ENCODE measurements at regions not wholly inside any gene's neighbourhood (a gene's known extent, or its start where the extent isn't known, plus 50 kb on each side); places are given as distances from the start of the nearest gene placed in this dataset.

DNA sequence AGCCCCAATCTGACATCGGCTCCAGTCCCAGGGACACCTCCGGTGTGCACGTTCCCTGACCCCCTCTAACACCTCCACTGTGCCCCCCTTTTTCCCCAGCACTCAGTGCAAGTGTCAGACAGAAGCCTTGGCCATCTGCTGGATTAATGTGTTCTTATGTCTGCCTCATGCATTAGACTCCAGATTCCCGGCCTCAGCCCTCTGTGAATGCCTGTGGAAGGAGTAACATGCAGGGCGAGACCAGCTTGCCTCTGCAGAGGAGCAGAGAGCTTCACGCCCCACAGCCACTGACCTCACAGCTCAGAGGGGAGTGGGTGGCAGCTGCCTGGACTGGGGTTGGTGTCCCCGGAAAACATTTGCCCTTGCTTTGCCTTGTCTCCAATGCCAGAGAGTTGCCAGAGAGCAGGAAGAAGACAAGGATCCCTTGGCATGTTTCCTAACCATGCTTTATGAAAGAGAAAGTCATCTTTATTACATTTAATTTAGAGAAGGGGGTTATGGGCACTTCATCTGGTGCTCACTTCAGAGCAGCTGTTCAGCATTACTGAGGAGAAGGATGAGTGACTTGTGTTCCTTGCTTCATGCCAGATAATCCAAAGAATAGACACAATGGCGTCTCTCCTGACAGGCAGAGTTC lies 91.6 kb upstream of the CXCL12 start:
- TF ChIP-seq CEBPB (IDR thresholded peaks at IDR 0.05) (no peak), YY1 (IDR thresholded peaks at IDR 0.05; ENCODE audit: low read depth) (no peak), TCF12 (IDR thresholded peaks at IDR 0.05; ENCODE audit: low read depth) (no peak), RAD21 (IDR thresholded peaks at IDR 0.05; ENCODE audit: low read depth) (no peak), TAF1 (IDR thresholded peaks at IDR 0.05; ENCODE audit: low read depth) (no peak), CREB1 (IDR thresholded peaks at IDR 0.05; ENCODE audit: low read depth) (no peak), NFIC (IDR thresholded peaks at IDR 0.05) (no peak), ZBTB7A (IDR thresholded peaks at IDR 0.05; ENCODE audit: low read depth) (no peak), TEAD4 (IDR thresholded peaks at IDR 0.05) (no peak), EP300 (IDR thresholded peaks at IDR 0.05; ENCODE audit: borderline replicate concordance) (no peak), EGR1 (IDR thresholded peaks at IDR 0.05) (no peak)
- TF ChIP-seq, protein P1, sequence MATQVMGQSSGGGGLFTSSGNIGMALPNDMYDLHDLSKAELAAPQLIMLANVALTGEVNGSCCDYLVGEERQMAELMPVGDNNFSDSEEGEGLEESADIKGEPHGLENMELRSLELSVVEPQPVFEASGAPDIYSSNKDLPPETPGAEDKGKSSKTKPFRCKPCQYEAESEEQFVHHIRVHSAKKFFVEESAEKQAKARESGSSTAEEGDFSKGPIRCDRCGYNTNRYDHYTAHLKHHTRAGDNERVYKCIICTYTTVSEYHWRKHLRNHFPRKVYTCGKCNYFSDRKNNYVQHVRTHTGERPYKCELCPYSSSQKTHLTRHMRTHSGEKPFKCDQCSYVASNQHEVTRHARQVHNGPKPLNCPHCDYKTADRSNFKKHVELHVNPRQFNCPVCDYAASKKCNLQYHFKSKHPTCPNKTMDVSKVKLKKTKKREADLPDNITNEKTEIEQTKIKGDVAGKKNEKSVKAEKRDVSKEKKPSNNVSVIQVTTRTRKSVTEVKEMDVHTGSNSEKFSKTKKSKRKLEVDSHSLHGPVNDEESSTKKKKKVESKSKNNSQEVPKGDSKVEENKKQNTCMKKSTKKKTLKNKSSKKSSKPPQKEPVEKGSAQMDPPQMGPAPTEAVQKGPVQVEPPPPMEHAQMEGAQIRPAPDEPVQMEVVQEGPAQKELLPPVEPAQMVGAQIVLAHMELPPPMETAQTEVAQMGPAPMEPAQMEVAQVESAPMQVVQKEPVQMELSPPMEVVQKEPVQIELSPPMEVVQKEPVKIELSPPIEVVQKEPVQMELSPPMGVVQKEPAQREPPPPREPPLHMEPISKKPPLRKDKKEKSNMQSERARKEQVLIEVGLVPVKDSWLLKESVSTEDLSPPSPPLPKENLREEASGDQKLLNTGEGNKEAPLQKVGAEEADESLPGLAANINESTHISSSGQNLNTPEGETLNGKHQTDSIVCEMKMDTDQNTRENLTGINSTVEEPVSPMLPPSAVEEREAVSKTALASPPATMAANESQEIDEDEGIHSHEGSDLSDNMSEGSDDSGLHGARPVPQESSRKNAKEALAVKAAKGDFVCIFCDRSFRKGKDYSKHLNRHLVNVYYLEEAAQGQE (IDR thresholded peaks at IDR 0.05; ENCODE audit: low read depth): no peak
- TF ChIP-seq, protein P2, sequence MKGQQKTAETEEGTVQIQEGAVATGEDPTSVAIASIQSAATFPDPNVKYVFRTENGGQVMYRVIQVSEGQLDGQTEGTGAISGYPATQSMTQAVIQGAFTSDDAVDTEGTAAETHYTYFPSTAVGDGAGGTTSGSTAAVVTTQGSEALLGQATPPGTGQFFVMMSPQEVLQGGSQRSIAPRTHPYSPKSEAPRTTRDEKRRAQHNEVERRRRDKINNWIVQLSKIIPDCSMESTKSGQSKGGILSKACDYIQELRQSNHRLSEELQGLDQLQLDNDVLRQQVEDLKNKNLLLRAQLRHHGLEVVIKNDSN (IDR thresholded peaks at IDR 0.05): no peak
- TF ChIP-seq, protein P3, sequence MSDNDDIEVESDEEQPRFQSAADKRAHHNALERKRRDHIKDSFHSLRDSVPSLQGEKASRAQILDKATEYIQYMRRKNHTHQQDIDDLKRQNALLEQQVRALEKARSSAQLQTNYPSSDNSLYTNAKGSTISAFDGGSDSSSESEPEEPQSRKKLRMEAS (IDR thresholded peaks at IDR 0.05): no peak

DNA sequence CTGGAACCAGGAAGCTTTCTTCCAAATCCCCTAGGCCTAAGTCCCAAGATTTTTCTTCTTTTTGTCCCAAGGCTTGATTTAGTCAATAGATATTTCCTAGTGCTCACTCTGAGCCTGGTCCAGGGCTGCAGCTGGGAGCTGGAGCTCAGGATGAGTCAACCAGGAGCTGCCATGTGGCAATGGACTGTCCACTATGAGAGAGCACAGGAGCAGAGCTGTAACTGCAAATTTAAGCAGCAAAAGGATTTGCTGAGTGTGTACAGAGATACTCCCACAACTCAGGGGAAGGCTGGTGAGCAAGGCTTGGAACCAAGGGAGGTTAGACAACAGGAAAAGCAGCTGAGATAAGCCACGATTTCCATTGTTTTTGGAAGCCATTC lies 92.1 kb upstream of the CXCL12 start:
- TF ChIP-seq TCF12 (IDR thresholded peaks at IDR 0.05; ENCODE audit: low read depth) (no peak), FOXM1 (IDR thresholded peaks at IDR 0.05; ENCODE audit: borderline replicate concordance, low read depth) (no peak), CREB1 (IDR thresholded peaks at IDR 0.05; ENCODE audit: low read depth) (no peak), EGR1 (IDR thresholded peaks at IDR 0.05) (no peak), ZBTB7A (IDR thresholded peaks at IDR 0.05; ENCODE audit: low read depth) (no peak), RAD21 (IDR thresholded peaks at IDR 0.05; ENCODE audit: low read depth) (no peak), EP300 (IDR thresholded peaks at IDR 0.05; ENCODE audit: borderline replicate concordance) (no peak), TEAD4 (IDR thresholded peaks at IDR 0.05) (no peak), YY1 (IDR thresholded peaks at IDR 0.05; ENCODE audit: low read depth) (no peak)
- TF ChIP-seq, protein P2 (IDR thresholded peaks at IDR 0.05): no peak

DNA sequence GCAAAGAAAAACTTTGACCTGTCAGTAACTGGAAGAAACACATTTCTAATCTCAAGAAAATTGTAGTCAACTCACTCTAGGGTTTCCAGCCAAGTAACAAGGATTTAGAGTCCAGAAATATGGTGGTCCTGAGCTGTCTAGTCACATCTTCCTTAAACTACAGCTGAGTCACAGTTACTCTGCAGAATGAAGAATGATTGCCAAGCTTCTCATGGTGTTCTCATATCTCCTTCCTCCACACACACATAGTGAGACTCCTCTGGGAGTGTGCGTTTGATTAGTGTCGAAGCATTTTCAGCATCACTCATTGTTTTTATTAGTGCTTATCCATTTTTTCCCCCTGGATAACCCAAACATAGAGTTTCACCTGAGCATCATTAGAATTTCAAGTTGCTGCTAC lies 93.1 kb upstream of the CXCL12 start:
- TF ChIP-seq TEAD4 (IDR thresholded peaks at IDR 0.05) (no peak), FOXM1 (IDR thresholded peaks at IDR 0.05; ENCODE audit: borderline replicate concordance, low read depth) (no peak), CREB1 (IDR thresholded peaks at IDR 0.05; ENCODE audit: low read depth) (no peak)

DNA sequence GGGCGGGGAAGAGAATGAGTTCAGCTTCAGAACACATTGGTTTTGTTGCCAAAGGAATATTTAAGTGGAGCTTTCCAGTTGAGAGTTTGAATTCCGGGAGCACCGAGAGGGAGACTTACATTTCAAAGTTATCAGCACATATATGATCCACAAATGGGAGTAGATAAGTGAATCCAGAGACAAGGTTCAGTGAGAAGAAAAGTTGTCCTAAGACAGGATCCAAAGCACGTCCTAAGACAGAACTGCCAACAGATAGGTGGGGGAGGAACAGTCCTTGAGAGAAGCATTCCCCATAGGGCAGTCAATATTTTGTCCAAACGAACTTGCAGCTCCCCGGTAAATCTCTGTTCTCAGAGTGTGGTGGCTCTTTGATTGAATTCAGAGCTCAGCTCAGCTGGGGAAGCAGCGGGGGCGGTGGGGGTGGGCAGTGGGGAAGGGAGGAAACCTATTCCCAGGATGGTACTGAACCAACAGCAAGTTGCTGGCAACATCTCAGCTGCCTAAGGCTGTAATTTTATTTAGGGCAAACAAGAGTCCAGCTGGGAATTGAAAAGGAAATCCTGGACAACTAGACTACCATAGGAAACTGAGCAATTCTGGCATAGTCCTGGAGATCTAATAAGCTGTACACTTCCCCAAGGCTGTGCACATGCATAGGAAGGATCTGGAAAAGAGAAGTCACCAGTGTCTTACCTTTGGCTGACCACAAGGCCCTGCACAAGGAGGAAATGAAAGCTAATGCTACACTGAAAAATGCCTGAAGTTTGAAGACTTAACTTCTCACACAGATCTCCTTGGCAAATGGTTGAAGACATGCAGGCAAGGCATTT lies 94.2 kb upstream of the CXCL12 start:
- TF ChIP-seq CREB1 (IDR thresholded peaks at IDR 0.05; ENCODE audit: low read depth) (no peak), CEBPB (IDR thresholded peaks at IDR 0.05) (no peak), EP300 (IDR thresholded peaks at IDR 0.05; ENCODE audit: borderline replicate concordance) (no peak), TEAD4 (IDR thresholded peaks at IDR 0.05) (no peak)
- TF ChIP-seq, protein P3 (IDR thresholded peaks at IDR 0.05): no peak

DNA sequence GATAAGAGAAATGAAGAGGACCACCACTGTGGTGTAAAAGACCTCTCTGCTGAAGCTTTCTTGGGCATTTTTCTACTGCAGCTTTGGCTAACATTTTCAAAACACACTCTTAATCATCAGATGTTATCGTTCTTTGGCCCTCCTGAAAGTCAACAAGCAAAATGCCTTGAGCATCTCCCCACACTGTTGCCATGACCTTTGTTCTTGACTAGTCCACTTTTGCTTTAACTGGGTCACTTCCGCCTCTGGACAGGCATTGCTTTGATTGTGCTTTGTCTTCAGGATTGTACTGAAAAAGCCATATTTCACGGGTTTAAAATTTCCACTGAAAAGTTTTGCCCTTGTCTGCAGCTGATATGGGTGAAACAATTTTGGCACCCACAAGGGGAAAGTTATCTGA lies 107.8 kb upstream of the CXCL12 start:
- TF ChIP-seq, protein P3 (IDR thresholded peaks at IDR 0.05): no peak
- TF ChIP-seq, protein P1 (IDR thresholded peaks at IDR 0.05; ENCODE audit: low read depth): no peak
- no peak for TF ChIP-seq TAF1 (IDR thresholded peaks at IDR 0.05; ENCODE audit: low read depth)
- no peak for TF ChIP-seq FOXM1 (IDR thresholded peaks at IDR 0.05; ENCODE audit: borderline replicate concordance, low read depth)
- no peak for TF ChIP-seq EGR1 (IDR thresholded peaks at IDR 0.05)
- TF ChIP-seq TCF12 (IDR thresholded peaks at IDR 0.05; ENCODE audit: low read depth): no peak
- TF ChIP-seq NFIC (IDR thresholded peaks at IDR 0.05): no peak
- no peak for TF ChIP-seq CEBPB (IDR thresholded peaks at IDR 0.05)
- no peak for TF ChIP-seq RAD21 (IDR thresholded peaks at IDR 0.05; ENCODE audit: low read depth)
- no peak for TF ChIP-seq TEAD4 (IDR thresholded peaks at IDR 0.05)
- no peak for TF ChIP-seq CREB1 (IDR thresholded peaks at IDR 0.05; ENCODE audit: low read depth)
- no peak for TF ChIP-seq YY1 (IDR thresholded peaks at IDR 0.05; ENCODE audit: low read depth)
- no peak for TF ChIP-seq EP300 (IDR thresholded peaks at IDR 0.05; ENCODE audit: borderline replicate concordance)
- TF ChIP-seq, protein P2 (IDR thresholded peaks at IDR 0.05): no peak
- no peak for TF ChIP-seq ZBTB7A (IDR thresholded peaks at IDR 0.05; ENCODE audit: low read depth)
